Stimulated activated CD4-positive, alpha-beta T cell treated with anti-CD3 and anti-CD28 coated beads, TNF-alpha, amount 100 ng/mL, for 24 hours (primary cell): ENCODE measurements at regions not wholly inside any gene's neighbourhood (a gene's known extent, or its start where the extent isn't known, plus 50 kb on each side); places are given as distances from the start of the nearest gene placed in this dataset.
"Not testable (repeated sequence)": the region's sequence is repeated elsewhere in the genome, so short reads cannot be mapped to it uniquely, and the experiment has no call there.

Experiments
- DNase-seq, 3 experiments: peaks; one replicate each; pipeline ENCODE4 v3.0.0-alpha.2; 2020; ENCODE audit warnings: low read depth in 3 of 3

DNA sequence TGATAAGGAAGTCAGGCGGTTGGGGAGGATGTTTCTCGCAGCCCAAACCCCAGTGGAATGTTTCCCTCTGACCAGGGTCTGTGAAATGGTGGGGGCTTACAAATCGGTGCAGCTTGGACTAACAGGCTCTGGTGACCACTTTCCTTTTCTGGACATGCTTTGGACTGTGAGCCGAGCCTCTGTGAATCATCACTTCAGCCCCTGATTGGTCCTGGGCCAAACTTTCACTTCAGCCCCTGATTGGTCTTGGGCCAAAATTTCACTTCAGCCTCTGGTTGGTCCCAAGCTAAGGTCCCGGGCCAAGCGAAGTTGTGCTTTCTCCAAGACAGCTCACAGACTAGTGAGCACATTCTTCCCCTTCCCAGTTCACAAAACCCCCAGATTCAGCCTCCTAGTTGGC lies 223.7 kb upstream of the ANKRD20A1 start:
- not testable (repeated sequence) for DNase-seq

- not testable (repeated sequence) for DNase-seq
Measured at GRCh38 chr9:67611900-67612299, 246.8 kb upstream of the ANKRD20A1 start.

DNA sequence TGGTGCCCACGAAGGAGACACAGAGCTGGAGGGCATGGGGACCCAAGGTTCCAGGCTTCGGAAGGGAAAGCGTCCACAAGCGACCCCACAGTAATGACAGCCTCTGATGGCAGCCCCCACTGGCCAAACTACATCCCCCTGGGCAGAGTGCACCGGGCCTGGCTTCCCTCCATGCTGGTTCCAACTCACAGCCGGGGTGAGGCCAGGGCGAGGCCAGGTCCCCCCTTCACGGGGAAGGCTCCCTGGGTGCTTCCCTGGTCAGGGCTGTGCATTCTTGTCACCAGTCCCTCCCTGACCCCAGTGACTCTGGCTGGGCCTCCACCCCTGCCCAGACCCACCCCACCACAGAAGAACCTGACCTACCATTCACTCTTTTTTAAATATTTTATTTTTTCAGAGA lies 248.9 kb upstream of the ANKRD20A1 start:
- not testable (repeated sequence) for DNase-seq

- DNase-seq = not testable (repeated sequence)
Measured at GRCh38 chr9:67609435-67609834, 249.3 kb upstream of the ANKRD20A1 start.

DNA sequence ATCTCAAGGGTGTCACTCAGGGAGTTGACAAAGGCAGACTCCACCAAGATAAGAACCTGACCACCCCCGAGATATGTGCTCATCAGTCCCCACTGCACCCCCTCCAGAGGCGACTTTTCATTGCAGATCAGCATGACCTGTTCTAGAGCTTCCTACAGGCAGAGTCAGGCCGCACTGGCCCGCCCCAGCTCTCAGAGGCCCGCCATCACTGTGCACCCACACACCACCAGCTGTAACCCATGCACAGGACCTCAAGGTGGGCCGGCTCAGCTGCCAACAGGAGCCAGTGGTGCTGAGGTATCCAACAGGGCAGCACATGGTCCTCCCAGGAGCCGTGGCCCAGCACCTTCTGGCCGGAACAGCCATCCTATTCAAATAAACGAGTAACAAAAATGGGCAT lies 253.6 kb upstream of the ANKRD20A1 start:
- DNase-seq = not testable (repeated sequence)

DNA sequence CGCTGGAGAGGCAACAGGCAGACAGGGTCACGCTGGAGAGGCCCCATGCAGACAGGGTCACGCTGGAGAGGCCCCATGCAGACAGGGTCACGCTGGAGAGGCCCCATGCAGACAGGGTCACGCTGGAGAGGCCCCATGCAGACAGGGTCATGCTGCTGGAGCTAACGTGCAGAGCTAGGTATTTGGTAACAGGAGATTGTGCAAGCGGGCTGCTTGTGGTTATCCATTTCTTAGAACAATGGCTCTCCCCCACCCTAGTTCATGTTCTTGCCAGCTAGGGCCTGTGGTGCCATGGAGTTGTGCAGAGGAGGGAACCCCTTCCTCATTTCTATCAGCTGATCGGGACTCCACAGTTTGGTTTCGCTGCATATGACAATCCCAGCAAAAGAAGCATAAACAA lies 255.1 kb upstream of the ANKRD20A1 start:
- not testable (repeated sequence) for DNase-seq

DNA sequence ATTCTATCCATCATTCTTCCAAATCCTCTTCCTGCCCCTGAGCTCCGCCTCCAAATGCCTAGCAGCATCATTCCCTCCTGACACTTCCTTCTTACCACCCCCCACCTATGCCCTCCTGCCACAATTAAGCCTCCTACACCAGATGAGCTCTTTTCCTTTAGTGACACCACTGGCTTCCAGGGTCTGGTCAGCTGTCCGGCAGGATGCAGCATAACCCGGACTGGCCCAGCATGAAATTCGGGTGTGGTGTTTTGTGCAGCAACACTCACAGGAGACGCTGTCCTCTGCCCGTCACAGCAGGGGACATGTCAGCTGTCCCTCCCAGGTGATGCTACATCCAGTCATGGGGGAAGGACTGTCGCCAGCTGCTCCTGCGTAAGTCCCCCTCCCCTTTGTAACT lies 266.3 kb upstream of the ANKRD20A1 start:
- DNase-seq = not testable (repeated sequence)

DNA sequence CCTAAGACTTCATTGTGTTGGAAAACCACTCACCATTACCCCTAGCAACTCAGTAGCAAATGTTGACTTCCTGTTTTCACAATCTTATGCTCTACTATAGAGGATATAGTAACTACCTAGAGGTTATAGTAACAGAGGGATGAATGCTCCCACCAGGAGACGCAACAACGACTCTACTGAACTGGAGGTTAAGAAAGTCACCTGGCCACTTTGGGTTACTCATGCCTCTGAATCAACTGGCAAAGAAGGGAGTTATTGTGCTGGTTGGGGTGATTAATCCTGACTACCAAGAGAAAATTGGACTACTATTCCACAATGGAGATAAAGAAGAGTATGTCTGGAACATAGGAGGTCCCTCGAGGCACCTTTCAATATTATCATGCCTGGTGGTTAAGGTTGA lies 302.9 kb upstream of the ANKRD20A1 start:
- not testable (repeated sequence) for DNase-seq

DNA sequence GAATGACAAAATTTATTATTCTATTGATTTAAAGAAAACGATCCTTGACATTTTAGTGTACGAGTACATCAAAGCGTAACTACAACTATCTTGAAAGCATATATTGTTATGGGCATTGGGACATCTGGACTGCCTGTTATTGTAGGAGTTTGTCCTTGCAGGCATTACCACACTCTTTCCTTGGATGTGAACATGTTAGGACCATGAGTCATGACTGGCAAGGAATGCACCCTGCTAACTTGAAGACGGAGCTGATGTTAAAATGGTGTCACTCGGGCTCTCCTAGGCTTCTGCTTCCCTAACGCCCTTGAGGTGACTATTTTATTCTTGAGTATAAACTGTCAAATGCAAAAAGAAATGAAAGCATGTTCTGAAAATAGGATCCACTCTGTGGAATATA lies 308.7 kb upstream of the ANKRD20A1 start:
- not testable (repeated sequence) for DNase-seq

GRCh38 chr9:67529834-67530233 lies 328.9 kb upstream of the ANKRD20A1 start:
- not testable (repeated sequence) for DNase-seq

- DNase-seq = not testable (repeated sequence)
Measured at GRCh38 chr9:67516938-67517337, 341.8 kb upstream of the ANKRD20A1 start.

DNA sequence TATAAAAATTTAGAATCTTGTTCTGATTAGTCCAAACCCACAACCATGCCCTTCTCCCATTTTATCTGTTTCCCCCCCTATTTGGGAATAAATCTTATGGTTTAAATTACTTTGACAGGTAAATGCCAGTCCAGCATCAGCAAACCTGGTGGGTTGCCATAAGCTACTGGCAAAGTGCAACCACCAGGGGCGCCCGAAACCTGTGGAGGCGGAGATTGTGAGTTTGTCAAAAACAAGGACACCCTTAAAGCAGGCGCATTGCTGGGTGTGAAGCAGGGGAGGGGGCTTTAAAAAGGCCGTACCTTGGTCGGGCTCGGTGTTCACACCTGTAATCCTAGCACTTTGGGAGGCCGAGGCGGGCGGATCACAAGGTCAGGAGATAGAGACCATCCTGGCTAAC lies 344.1 kb upstream of the ANKRD20A1 start:
- DNase-seq = not testable (repeated sequence)

- not testable (repeated sequence) for DNase-seq
Measured at GRCh38 chr9:67503728-67504369, 354.9 kb upstream of the ANKRD20A1 start.

- not testable (repeated sequence) for DNase-seq
Measured at GRCh38 chr9:67492028-67492427, 366.7 kb upstream of the ANKRD20A1 start.

DNA sequence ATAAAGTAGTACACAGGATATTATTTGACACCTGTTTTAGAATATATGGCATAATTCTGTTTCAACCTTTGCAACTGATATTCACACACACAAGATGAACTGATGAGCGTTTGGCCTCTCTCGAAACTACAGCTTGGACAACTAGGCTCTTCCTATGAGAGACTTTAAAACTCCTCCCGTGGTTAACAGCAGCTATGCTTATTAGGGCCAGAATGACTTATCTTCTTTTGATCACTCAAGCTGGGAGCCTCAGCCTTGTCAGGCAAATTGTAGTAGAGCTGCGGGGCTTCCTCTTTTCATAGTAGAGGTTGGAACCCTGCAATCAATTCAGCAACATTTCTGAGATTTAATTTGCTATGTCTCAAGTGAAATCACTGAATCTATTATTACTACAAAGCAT lies 381.3 kb upstream of the ANKRD20A1 start:
- DNase-seq = not testable (repeated sequence)

DNA sequence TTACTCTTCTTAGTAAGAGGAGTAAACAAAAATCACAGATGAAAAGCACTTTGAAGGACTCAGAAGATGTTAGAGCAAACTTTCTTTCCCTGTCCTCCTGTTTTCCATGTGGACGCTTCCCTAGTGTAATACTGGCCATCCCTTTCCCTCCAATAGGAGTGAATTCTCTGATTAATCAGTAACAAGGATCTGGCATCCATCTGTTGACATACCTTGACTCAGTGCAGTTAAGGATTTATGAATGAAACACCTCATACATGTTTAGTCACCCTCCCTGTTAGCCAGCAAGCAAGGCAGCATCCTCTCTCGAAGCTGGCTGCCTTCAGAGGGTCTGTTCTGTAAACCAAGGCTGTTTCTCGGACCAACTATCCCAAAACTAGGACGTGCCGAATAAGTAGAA lies 388.0 kb upstream of the ANKRD20A1 start:
- DNase-seq = not testable (repeated sequence)

- not testable (repeated sequence) for DNase-seq
Measured at GRCh38 chr9:67468326-67468725, 390.4 kb upstream of the ANKRD20A1 start.

- DNase-seq = not testable (repeated sequence)
Measured at GRCh38 chr9:67461796-67462757, 396.7 kb upstream of the ANKRD20A1 start.

- not testable (repeated sequence) for DNase-seq
Measured at GRCh38 chr9:67452941-67453340, 405.8 kb upstream of the ANKRD20A1 start.

- not testable (repeated sequence) for DNase-seq
Measured at GRCh38 chr9:67442313-67442712, 416.4 kb upstream of the ANKRD20A1 start.

DNA sequence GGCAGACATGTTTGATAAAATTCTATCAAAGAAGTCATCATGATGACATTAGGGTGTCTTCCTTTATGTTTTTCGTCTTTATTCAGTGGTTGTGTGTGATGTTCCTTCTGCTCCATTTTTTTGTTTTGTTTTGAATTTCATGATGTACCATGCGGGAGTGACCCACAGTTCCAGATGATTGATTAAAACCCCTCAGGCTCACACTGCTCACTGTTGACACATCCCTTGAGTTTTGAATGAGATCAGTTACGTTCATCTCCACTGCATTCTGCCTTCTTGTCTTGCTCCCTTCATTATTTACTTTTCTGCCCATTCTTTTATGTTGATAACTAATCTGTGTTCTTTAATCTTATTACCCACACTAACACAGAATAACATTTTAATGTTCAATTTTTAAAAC lies 421.7 kb upstream of the ANKRD20A1 start:
- DNase-seq = not testable (repeated sequence)

DNA sequence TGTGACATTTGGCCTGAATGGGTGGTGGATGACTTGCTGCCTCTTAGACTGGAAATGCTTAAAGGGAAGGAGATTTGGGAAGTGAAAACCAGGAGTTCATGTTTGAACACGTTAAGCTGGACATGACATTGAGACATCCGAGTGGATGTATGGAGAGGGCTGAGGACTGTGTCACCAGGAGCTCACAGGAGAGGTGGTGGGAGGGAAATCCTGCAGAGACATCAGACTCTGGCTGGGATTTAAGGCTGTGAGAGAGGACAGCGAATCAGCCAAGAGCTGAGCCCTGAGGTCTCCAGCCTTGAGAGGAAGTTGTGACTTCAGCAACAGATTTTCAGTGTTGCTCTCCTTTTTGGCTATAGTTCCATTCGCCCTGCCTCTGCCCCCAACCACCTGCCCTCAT lies 432.5 kb upstream of the SPATA31A3 start:
- not testable (repeated sequence) for DNase-seq
